HG03045 (cell line): ENCODE measurements at regions not wholly inside any gene's neighbourhood (a gene's known extent, or its start where the extent isn't known, plus 50 kb on each side); places are given as distances from the start of the nearest gene placed in this dataset.

Experiments
- ATAC-seq: cut with Tn5 transposase; IDR thresholded peaks from one replicate; pipeline ENCODE4 v1.9.1; 2021; ENCODE audit warnings: mild to moderate bottlenecking, moderate library complexity; ENCODE audit not compliant: unreplicated experiment

GRCh38 chr1:187229496-187229895, 400.7 kb downstream of the PLA2G4A start:
- ATAC-seq: no peak

GRCh38 chr1:187234706-187235105, 406.0 kb downstream of the PLA2G4A start:
- ATAC-seq: no peak

GRCh38 chr1:187236199-187236598, 407.4 kb downstream of the PLA2G4A start:
- no peak for ATAC-seq

- no peak for ATAC-seq
These were observed 407.9 kb downstream of the PLA2G4A start for GRCh38 chr1:187236676-187237075.

- ATAC-seq: no peak
These were observed 408.8 kb downstream of the PLA2G4A start for GRCh38 chr1:187237542-187237941.

- ATAC-seq: no peak
These were observed 413.2 kb downstream of the PLA2G4A start for GRCh38 chr1:187241971-187242370.

GRCh38 chr1:187244623-187245022, 415.9 kb downstream of the PLA2G4A start:
- ATAC-seq: no peak

GRCh38 chr1:187245201-187245600, 416.5 kb downstream of the PLA2G4A start:
- no peak for ATAC-seq

- ATAC-seq: no peak
These were observed 420.4 kb downstream of the PLA2G4A start for GRCh38 chr1:187249196-187249595.

- ATAC-seq: no peak
These were observed 424.2 kb downstream of the PLA2G4A start for GRCh38 chr1:187252923-187253322.

- ATAC-seq: no peak
These were observed 428.7 kb downstream of the PLA2G4A start for GRCh38 chr1:187257476-187257875.

GRCh38 chr1:187261637-187262036, 432.9 kb downstream of the PLA2G4A start:
- ATAC-seq: no peak

- no peak for ATAC-seq
These were observed 434.0 kb downstream of the PLA2G4A start for GRCh38 chr1:187262731-187263130.

- no peak for ATAC-seq
These were observed 436.4 kb downstream of the PLA2G4A start for GRCh38 chr1:187264995-187265602.

GRCh38 chr1:187266051-187266450, 437.3 kb downstream of the PLA2G4A start:
- no peak for ATAC-seq

- ATAC-seq: no peak
These were observed 439.1 kb downstream of the PLA2G4A start for GRCh38 chr1:187267827-187268226.

GRCh38 chr1:187270256-187270655, 441.5 kb downstream of the PLA2G4A start:
- ATAC-seq: no peak

GRCh38 chr1:187275346-187275745, 446.6 kb downstream of the PLA2G4A start:
- no peak for ATAC-seq

GRCh38 chr1:187275985-187276575, 447.3 kb downstream of the PLA2G4A start:
- no peak for ATAC-seq

- ATAC-seq: no peak
These were observed 447.9 kb downstream of the PLA2G4A start for GRCh38 chr1:187276677-187277076.

GRCh38 chr1:187280031-187280430, 451.3 kb downstream of the PLA2G4A start:
- no peak for ATAC-seq

- ATAC-seq: no peak
These were observed 452.3 kb downstream of the PLA2G4A start for GRCh38 chr1:187281085-187281484.

GRCh38 chr1:187283984-187284383, 455.2 kb downstream of the PLA2G4A start:
- ATAC-seq: no peak
